ENCODE measurements at regions not wholly inside any gene's neighbourhood (a gene's known extent, or its start where the extent isn't known, plus 50 kb on each side); places are given as distances from the start of the nearest gene placed in this dataset.

DNA sequence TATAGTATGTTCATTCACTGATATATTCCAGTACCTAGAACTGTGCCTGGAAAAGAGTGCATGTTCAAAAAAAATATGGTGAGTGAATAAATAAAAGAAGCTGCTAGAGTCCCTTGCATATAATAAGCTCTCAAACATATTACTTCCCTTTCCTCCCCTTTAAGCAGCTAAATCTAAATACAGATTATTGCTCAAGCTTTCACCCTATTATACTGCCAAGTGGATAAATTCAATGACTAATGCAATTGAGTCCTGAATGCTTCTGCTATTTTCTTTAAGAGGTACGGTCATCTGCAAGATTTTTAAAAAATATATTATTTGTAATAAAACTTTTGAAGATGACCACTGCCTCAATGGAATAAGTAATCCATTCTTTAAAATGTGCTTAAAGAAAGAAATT, 248.4 kb downstream of the PLK2 start:
- TF ChIP-seq, protein P1, sequence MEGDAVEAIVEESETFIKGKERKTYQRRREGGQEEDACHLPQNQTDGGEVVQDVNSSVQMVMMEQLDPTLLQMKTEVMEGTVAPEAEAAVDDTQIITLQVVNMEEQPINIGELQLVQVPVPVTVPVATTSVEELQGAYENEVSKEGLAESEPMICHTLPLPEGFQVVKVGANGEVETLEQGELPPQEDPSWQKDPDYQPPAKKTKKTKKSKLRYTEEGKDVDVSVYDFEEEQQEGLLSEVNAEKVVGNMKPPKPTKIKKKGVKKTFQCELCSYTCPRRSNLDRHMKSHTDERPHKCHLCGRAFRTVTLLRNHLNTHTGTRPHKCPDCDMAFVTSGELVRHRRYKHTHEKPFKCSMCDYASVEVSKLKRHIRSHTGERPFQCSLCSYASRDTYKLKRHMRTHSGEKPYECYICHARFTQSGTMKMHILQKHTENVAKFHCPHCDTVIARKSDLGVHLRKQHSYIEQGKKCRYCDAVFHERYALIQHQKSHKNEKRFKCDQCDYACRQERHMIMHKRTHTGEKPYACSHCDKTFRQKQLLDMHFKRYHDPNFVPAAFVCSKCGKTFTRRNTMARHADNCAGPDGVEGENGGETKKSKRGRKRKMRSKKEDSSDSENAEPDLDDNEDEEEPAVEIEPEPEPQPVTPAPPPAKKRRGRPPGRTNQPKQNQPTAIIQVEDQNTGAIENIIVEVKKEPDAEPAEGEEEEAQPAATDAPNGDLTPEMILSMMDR (IDR thresholded peaks at IDR 0.05): no peak
- TF ChIP-seq POLR2A (IDR thresholded peaks at IDR 0.05): no peak

Measured in lower leg skin (tissue), 3 donors.